GM23248 (cell line): ENCODE measurements at regions not wholly inside any gene's neighbourhood (a gene's known extent, or its start where the extent isn't known, plus 50 kb on each side); places are given as distances from the start of the nearest gene placed in this dataset.
A peak's percentile ranks its signal among the peaks of the same experiment; 100 is the strongest.

ENCODE experiments used
- DNase-seq: peaks from one replicate; pipeline ENCODE4 v3.0.0-alpha.2; 2015
- H2AFZ ChIP-seq: fragments of 200-600 bp; sonication (generic); 2 replicates; pipeline ENCODE4 v1.6.1; 2016; ENCODE audit warnings: antibody characterized with exemption
- H3F3A ChIP-seq: fragments of 200-600 bp; sonication (generic); 2 replicates; pipeline ENCODE4 v1.6.1; 2016; ENCODE audit warnings: mild to moderate bottlenecking, antibody characterized with exemption, mixed run types; ENCODE audit not compliant: insufficient read depth
- H3K27ac ChIP-seq: fragments of 200-600 bp; sonication (generic); 2 replicates; pipeline ENCODE4 v1.5.1; 2016; ENCODE audit warnings: mild to moderate bottlenecking
- H3K27me3 ChIP-seq: fragments of 200-600 bp; sonication (generic); replicated peaks from 2 replicates; pipeline ENCODE4 v1.6.1; 2016; ENCODE audit warnings: mild to moderate bottlenecking; ENCODE audit not compliant: insufficient read depth
- H3K36me3 ChIP-seq: fragments of 200-600 bp; sonication (generic); 2 replicates; pipeline ENCODE4 v1.6.1; 2016; ENCODE audit warnings: low read depth, mild to moderate bottlenecking
- H3K4me1 ChIP-seq: fragments of 200-600 bp; sonication (generic); 2 replicates; pipeline ENCODE4 v1.6.1; 2016; ENCODE audit warnings: mild to moderate bottlenecking; ENCODE audit not compliant: insufficient read depth
- H3K4me2 ChIP-seq: fragments of 200-600 bp; sonication (generic); one replicate; pipeline ENCODE4 v1.6.1; 2016; ENCODE audit warnings: mild to moderate bottlenecking; ENCODE audit not compliant: unreplicated experiment
- H3K4me3 ChIP-seq: fragments of 200-600 bp; sonication (generic); 2 replicates; pipeline ENCODE4 v1.5.1; 2016; ENCODE audit warnings: mild to moderate bottlenecking
- H3K79me2 ChIP-seq: fragments of 200-600 bp; sonication (generic); 2 replicates; pipeline ENCODE4 v1.6.1; 2016; ENCODE audit warnings: mild to moderate bottlenecking; ENCODE audit not compliant: insufficient read depth
- H3K9ac ChIP-seq: fragments of 200-600 bp; sonication (generic); 2 replicates; pipeline ENCODE4 v1.6.1; 2016; ENCODE audit warnings: mild to moderate bottlenecking
- H3K9me2 ChIP-seq: fragments of 200-600 bp; sonication (generic); 2 replicates; pipeline ENCODE4 v1.6.1; 2016; ENCODE audit warnings: mixed run types, mild to moderate bottlenecking, moderate library complexity; ENCODE audit not compliant: insufficient read depth
- H3K9me3 ChIP-seq: fragments of 200-600 bp; sonication (generic); one replicate; pipeline ENCODE4 v1.6.1; 2017; ENCODE audit warnings: low read depth
- H4K20me1 ChIP-seq: fragments of 200-600 bp; sonication (generic); 2 replicates; pipeline ENCODE4 v1.6.0; 2016; ENCODE audit not compliant: insufficient read depth
- EZH2 ChIP-seq: fragments of 200-600 bp; sonication (generic); IDR thresholded peaks from 2 replicates; pipeline ENCODE4 v1.6.1; 2018; ENCODE audit warnings: antibody characterized with exemption, mild to moderate bottlenecking; ENCODE audit not compliant: insufficient read depth, poor library complexity, severe bottlenecking
- EZH2phosphoT487 ChIP-seq: fragments of 200-600 bp; sonication (generic); IDR thresholded peaks from 2 replicates; pipeline ENCODE4 v1.6.1; 2018; ENCODE audit warnings: antibody characterized with exemption, moderate library complexity, mild to moderate bottlenecking, low read depth; ENCODE audit not compliant: insufficient read depth
- WGBS, 2 experiments: methylation state at CpG; one replicate each; pipeline ENCODE4 v1.1.6; 2015 to 2017; ENCODE audit warnings: low lambda C conversion rate in 2 of 2, low coverage in 1 of 2; ENCODE audit errors: missing lambda C conversion rate in 2 of 2; 5-methylcytosine and 5-hydroxymethylcytosine counted together
- in situ Hi-C: fragments of 300-500 bp; cut with MboI; formaldehyde crosslinking; loops from 2 replicates; pipeline ENCODE4 v1.15.0; 2020

DNA sequence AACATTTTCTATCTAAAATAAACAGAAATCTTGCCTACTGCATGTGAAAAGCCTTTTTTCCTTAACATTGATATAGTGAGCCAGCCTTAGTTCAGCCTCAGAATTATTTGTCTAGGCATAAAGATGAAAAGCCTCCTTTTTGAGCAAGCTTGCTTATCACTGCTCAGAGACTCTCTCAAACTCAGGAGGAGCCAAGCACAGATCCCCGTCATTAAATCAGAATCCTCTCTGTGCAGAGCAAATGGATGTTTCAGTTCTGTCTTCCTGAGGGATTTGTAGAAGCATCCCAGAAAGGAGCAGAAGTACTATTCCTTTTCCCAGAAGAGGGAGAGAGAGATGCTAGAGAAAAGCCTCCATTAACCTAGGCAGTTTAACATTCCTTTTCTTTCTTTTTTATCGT, 186.9 kb upstream of the LNX1 start:
- H3K27me3 ChIP-seq = no peaks in the 10 kb centered on the region
- in situ Hi-C loops = no loop called here
- no peak overlapping the region for H3K9ac ChIP-seq
- TF ChIP-seq EZH2 (no peak), EZH2phosphoT487 (no peak)
- H4K20me1 ChIP-seq = no peaks in the 10 kb centered on the region
- H3K9me3 ChIP-seq = no peaks in the 10 kb centered on the region
- no peak for DNase-seq
- 81 to 86% methylated on average over 2 of the region's 2 CpGs for WGBS, 2 experiments
- 0 out of 2 replicates have a peak overlapping the region, but pooled peaks have one; percentile 46 for H3K27ac ChIP-seq
- H3K4me3 ChIP-seq = no peak overlapping the region
- H2AFZ ChIP-seq = no peak overlapping the region
- no peaks in the 10 kb centered on the region for H3K9me2 ChIP-seq
- peak overlapping the region; percentile 74 for H3K4me2 ChIP-seq
- no peaks in the 10 kb centered on the region for H3K79me2 ChIP-seq
- H3K36me3 ChIP-seq = no peaks in the 10 kb centered on the region
- H3F3A ChIP-seq = peaks cover 39% of the 10 kb centered on the region
- H3K4me1 ChIP-seq = peaks cover 33% of the 10 kb centered on the region

DNA sequence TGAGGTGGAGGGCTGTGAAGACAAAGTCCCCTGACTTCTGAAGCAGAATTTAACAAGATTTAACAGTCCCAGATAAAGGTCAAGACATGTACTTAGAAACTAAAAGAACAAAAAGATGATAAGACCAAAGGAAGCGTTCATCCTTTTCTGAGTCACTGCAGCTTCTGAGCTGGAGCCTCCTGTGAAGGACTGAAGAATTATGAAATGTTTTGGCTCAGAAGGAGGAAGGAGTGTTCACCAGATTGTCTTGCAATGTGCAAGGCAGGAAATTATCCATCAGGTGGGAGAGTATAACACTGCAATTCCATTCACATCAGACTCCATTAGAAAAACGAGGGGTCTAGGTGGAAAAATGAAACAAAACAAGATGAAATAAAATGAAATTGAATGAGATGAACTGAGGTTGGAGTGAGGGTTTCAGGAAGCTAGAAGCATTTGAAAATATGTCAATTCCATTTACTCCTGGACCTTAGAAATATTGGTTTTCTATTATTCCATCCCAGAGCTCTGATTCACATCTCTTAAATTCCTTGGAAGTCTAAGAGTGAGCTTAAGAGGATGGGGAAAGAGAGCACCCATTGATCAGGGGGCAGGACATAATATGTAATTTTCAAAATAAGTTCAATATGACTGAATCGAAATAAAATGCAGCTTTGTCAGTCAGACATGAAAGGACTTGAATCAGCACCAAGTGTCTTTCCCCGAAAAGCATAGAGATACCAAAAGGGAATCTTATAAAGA, 186.1 kb upstream of the LNX1 start:
- peaks cover 39% of the 10 kb centered on the region for H3F3A ChIP-seq
- TF ChIP-seq EZH2phosphoT487 = no peak
- no peak for TF ChIP-seq EZH2
- H3K36me3 ChIP-seq = no peaks in the 10 kb centered on the region
- peaks cover 33% of the 10 kb centered on the region for H3K4me1 ChIP-seq
- no peaks in the 10 kb centered on the region for H3K9me2 ChIP-seq
- no peaks in the 10 kb centered on the region for H3K9me3 ChIP-seq
- DNase-seq = peak; percentile 90
- H3K9ac ChIP-seq = no peak overlapping the region
- H3K4me3 ChIP-seq = peak overlapping the region; percentile 7; the same call in 1 of the 2 replicates
- peak overlapping the region; percentile 74 for H3K4me2 ChIP-seq
- H3K27ac ChIP-seq = peak overlapping the region; percentile 46
- no peaks in the 10 kb centered on the region for H4K20me1 ChIP-seq
- no peak overlapping the region for H2AFZ ChIP-seq
- in situ Hi-C loops = no loop called here
- no peaks in the 10 kb centered on the region for H3K79me2 ChIP-seq
- no peaks in the 10 kb centered on the region for H3K27me3 ChIP-seq
- WGBS, 2 experiments = 1 to 6% methylated on average over 4 of the region's 4 CpGs

DNA sequence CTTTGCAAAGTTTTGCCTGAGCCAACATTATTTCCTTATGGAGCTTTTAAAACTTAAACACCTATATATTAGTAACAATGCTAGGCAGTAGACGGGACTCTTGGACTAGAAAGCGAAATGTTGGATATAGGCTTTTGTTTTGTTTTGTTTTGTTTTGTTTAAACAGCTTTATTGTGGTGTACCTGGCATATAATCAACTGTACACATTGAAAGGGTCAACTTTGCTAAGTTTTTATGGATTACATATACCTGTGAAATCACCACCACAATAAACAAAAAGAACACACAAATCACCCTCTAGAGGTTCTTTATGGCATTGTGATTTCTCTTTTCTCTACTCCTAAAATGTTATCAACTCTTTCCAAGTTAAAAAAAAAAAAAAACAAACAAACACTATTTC, 184.9 kb upstream of the LNX1 start:
- no peaks in the 10 kb centered on the region for H3K9me2 ChIP-seq
- H3K9me3 ChIP-seq = no peaks in the 10 kb centered on the region
- H3K9ac ChIP-seq = no peak overlapping the region
- 94 to 100% methylated on average over 2 of the region's 2 CpGs for WGBS, 2 experiments
- no peaks in the 10 kb centered on the region for H3K36me3 ChIP-seq
- in situ Hi-C loops = no loop called here
- peaks cover 30% of the 10 kb centered on the region for H3K4me1 ChIP-seq
- H3K4me2 ChIP-seq = no peak overlapping the region
- H3K4me3 ChIP-seq = no peak overlapping the region
- no peaks in the 10 kb centered on the region for H4K20me1 ChIP-seq
- no peaks in the 10 kb centered on the region for H3K79me2 ChIP-seq
- H3K27ac ChIP-seq = no peak overlapping the region
- no peaks in the 10 kb centered on the region for H3K27me3 ChIP-seq
- no peak for TF ChIP-seq EZH2phosphoT487
- H3F3A ChIP-seq = peaks cover 29% of the 10 kb centered on the region
- H2AFZ ChIP-seq = no peak overlapping the region
- DNase-seq = no peak

GRCh38 chr4:53775381-53775780, 184.1 kb upstream of the LNX1 start:
- Histone ChIP-seq H3K4me2 (no peak overlapping the region), H3K9me2 (no peaks in the 10 kb centered on the region), H4K20me1 (no peaks in the 10 kb centered on the region), H3K4me1 (peaks cover 23% of the 10 kb centered on the region), H3K27me3 (no peaks in the 10 kb centered on the region), H3K79me2 (no peaks in the 10 kb centered on the region), H3K4me3 (no peak overlapping the region), H3K27ac (no peak overlapping the region), H2AFZ (no peak overlapping the region), H3F3A (peaks cover 23% of the 10 kb centered on the region), H3K9me3 (no peaks in the 10 kb centered on the region), H3K36me3 (no peaks in the 10 kb centered on the region), H3K9ac (no peak overlapping the region)
- in situ Hi-C loops = no loop called here
- TF ChIP-seq EZH2phosphoT487 (no peak), EZH2 (no peak)
- 94 to 97% methylated on average over 4 of the region's 4 CpGs for WGBS, 2 experiments
- no peak for DNase-seq
